NCI-H345 treated with DMSO at 0.1 percent for 48 hours (cell line): ENCODE measurements at regions not wholly inside any gene's neighbourhood (a gene's known extent, or its start where the extent isn't known, plus 50 kb on each side); places are given as distances from the start of the nearest gene placed in this dataset.
"Not testable (repeated sequence)": the region's sequence is repeated elsewhere in the genome, so short reads cannot be mapped to it uniquely, and the experiment has no call there.

Experiments used
- DNase-seq: peaks from one replicate; lab custom pipeline; 2025; ENCODE audit not compliant: unreplicated experiment; lab: John Stamatoyannopoulos, UW

- DNase-seq, result no peak
These were observed 243.1 kb downstream of the FGFR2 start for GRCh38 chr10:121355161-121355560.

- DNase-seq, result no peak
These were observed 242.1 kb downstream of the FGFR2 start for GRCh38 chr10:121356183-121356582.

DNA sequence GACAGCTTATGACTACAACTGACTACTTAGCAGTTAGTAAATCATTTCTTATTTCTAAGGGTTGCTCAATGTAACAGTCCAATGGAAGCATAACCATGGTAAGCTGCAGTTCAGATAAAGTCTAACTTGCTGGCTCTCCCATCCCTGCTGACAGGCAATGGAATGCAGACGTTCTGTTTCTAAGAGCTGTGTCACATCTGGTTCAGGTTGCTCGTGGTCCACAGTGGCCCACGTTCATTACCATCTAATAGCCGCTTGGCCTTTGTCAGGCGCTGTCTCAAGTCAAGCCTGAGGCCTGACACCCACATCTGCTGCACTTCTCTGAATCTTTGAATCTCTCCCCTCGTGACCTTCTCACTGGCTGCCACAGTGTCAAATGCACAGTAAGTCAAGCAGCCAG is 240.8 kb downstream of the FGFR2 start:
- no peak for DNase-seq

DNA sequence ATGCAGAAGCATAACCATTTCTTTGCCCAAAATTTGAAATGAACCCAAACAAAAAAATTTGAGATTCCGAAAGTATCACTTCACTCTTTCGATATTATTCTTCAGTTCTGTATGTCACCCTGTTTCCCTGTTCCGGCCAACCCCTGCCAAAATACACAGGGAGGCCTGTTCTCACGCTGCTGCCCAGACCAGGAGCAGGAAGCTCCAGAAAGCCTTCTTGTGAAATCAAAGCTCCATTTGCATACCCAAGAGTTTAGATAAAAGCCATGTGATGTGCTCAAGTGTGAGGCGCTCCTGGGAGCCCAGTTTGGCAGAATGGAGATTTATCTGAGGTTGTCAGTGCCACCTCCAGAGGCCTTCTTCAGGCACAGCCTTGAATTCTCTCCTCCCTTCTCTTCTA is 236.2 kb downstream of the FGFR2 start:
- DNase-seq, result no peak

DNA sequence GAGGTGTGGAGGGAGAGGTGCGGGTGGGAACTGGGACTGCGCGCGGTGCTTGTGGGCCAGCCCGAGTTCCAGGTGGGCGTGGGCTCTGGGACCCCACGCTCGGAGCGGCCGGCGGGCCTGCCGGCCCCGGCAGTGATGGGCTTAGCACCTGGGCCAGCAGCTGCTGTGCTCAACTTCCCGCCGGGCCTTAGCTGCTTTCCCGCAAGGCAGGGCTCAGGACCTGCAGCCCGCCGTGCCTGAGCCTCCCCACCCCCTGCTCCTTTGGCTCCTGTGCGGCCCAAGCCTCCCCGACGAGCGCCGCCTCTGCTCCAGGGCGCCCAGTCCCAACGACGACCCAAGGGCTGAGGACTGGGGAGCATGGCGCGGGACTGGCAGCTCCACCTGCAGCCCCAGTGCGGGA is 232.7 kb downstream of the FGFR2 start:
- no peak for DNase-seq

GRCh38 chr10:121368347-121369025 is 229.8 kb downstream of the FGFR2 start:
- DNase-seq, result no peak

GRCh38 chr10:121369616-121370015 is 228.6 kb downstream of the FGFR2 start:
- DNase-seq, result no peak

DNA sequence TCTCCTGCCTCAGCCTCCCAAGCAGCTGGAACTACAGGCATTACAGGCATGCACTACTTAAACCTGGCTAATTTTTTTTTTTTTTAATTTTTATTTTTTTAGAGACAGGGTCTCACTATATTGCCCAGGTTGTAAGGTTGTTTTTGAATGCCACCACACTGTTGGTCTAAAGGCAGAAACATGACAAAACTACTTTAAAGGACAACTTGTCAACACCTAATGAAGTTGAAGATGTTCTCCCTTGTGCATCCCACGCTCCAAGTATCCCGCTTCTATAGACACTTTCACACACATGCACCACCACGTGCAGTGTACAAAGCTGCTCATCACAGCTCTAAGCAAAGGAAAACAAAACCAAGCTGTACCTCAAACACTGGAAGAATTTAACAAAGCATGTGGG is 226.4 kb downstream of the FGFR2 start:
- no peak for DNase-seq

DNA sequence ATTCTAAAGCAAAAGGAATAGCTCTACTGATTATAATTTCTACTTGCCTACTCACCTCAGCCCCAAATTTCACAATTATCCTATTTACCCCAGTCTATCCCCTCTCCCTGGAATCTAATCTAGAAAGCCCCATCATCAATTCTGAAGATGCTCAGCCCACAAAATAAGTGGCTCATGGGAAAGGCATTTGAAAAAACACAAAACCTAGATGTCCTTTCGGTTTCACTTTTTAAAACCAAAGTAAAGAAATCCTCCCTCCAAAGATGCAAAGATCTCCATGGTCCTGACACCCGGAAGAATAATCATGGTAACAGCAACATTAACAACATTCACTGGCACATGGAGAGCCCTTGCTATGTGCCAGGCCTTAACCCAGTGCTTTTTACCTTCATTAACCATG is 224.8 kb downstream of the FGFR2 start:
- DNase-seq, result no peak

- no peak for DNase-seq
These were observed 224.1 kb downstream of the FGFR2 start for GRCh38 chr10:121374121-121374520.

GRCh38 chr10:121375172-121375571 is 223.1 kb downstream of the FGFR2 start:
- DNase-seq, result no peak

GRCh38 chr10:121378251-121378801 is 219.9 kb downstream of the FGFR2 start:
- no peak for DNase-seq

DNA sequence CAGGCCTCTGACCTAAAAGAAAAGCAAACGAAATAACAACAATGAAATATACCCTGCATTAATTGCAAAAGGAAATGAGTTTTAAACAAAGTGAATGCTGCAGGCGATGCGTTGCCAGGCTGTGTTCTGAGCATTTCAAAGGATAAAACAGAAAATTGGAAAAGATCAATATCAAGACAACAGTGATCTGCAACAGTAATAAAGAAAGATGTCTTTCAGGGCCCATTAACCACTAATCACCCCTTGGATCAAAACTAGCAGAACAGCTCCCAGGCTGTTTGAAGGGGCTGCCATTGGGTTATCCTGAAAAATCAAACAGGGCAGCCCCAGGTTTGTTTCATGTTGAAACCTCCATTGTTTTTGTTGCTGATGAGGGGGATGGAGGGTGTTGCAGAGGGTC is 219.2 kb downstream of the FGFR2 start:
- no peak for DNase-seq

DNA sequence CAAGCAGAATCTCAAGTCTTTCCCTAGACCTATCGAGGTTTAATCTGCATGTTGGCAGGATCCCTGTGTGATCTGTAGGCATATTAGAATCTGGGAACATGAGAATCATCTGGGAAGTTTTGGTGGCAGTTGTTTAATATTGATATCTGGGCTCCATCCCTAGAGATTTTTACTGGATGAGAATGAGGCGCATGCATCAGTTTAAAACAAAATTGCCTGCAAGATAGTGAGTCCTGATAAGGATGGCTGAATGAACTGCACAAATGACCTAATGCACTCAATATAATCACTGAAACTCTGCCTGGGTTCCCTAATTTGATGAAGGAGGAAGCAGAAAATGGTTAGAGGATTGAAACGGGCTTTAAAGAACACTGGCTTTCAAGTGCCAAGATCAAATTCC is 218.0 kb downstream of the FGFR2 start:
- DNase-seq, result no peak

DNA sequence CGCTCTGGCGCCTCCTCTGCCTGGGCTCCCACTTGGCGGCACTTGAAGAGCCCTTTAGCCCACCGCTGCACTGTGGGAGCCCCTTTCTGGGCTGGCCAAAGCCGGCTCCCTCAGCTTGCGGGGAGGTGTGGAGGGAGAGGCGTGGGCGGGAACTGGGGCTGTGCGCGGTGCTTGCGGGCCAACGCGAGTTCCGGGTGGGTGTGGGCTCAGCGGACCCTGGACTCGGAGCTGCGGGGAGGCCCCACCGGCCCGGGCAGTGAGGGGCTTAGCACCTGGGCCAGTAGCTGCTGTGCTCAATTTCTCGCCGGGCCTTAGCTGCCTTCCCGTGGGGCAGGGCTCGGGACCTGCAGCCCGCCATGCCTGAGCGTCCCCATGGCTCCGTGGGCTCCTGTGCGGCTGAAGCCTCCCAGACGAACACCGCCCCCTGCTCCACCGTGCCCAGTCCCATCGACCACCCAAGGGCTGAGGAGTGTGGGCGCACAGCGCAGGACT is 216.2 kb downstream of the FGFR2 start:
- DNase-seq, result not testable (repeated sequence)

DNA sequence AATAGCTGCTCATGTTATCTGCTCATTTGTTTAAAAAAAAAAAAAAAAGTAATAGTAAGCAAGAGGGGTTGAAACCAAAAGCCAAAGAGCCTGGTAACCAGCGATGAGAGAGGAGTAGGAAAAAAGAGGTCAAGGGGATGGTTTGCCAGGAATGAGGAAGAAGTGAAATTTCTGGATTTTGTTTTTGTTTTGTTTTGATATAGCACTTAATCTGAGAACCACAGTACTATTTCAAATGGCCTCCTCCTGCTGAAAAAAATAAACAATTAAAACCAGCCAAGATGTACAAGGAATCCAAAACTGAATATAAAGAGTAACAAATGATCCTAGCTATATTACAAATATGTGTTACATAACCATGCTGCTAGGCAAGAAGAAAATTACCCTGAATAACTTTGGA is 213.1 kb downstream of the FGFR2 start:
- DNase-seq, result no peak

GRCh38 chr10:121392657-121393056 is 205.6 kb downstream of the FGFR2 start:
- no peak for DNase-seq

DNA sequence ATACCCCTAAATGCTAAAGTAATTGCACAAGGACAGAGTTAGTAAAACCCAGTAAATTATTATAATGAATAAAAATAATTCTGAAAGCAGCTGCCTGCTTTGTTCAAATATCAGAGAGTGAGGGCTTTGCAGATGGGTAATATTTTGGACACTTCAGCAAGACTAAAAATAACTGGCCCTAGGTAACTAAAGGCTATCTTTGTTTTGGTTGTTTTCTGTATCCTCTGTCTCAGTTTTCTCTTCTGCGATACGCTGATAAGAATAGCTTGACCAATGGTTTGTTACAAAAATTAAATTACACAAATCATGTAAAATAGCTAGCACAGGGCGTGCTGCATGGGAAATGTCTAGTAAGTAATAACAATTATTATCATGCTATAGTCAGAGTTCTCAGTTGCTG is 204.7 kb downstream of the FGFR2 start:
- DNase-seq, result no peak

- DNase-seq, result not testable (repeated sequence)
These were observed 197.7 kb downstream of the FGFR2 start for GRCh38 chr10:121400507-121400906.

- DNase-seq, result no peak
These were observed 194.7 kb downstream of the FGFR2 start for GRCh38 chr10:121403527-121403926.

GRCh38 chr10:121404611-121405010 is 193.6 kb downstream of the FGFR2 start:
- DNase-seq, result no peak

DNA sequence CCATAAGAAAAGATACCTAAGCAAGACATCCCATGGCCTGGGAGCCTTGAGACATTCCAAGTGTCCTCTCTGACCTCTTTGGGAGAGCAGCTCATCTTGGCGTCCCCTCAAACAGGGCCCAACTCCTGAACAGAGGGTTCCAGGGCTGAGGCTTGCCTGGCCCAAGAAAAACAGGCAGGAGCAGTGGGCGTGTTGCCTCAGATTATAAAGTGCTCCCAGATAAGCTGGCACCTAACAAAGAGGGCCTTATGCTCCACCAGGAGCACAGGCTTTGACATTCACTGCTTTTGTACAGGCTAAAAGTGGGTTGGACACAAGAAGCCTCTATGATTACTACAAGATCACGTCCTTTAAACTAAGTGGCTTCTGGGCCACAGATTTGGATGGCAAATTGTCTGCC is 193.1 kb downstream of the FGFR2 start:
- DNase-seq, result no peak

- no peak for DNase-seq
These were observed 192.7 kb downstream of the FGFR2 start for GRCh38 chr10:121405549-121405948.
